ENCODE measurements at regions not wholly inside any gene's neighbourhood (a gene's known extent, or its start where the extent isn't known, plus 50 kb on each side); places are given as distances from the start of the nearest gene placed in this dataset.

GRCh38 chr3:89803711-89804110, 696.3 kb downstream of the EPHA3 start:
- no peak for ATAC-seq
- no peaks in the 10 kb centered on the region for H3K36me3 ChIP-seq
- WGBS (ENCODE audit: insufficient coverage, low coverage, low lambda C conversion rate, missing lambda C conversion rate) = 26% methylated on average over 3 of the region's 3 CpGs
- H3K27ac ChIP-seq = no peak overlapping the region
- H3K9me3 ChIP-seq = no peaks in the 10 kb centered on the region
- H3K4me1 ChIP-seq = no peaks in the 10 kb centered on the region
- intact Hi-C loops (cut with DNase I) = no loop called here
- H3K27me3 ChIP-seq = no peaks in the 10 kb centered on the region
- no peak for DNase-seq
- TF ChIP-seq CTCF (IDR thresholded peaks at IDR 0.05) = no peak
- no peak for TF ChIP-seq POLR2A (IDR thresholded peaks at IDR 0.05)
- no peak overlapping the region for H3K4me3 ChIP-seq

GRCh38 chr3:89806166-89806565, 698.7 kb downstream of the EPHA3 start:
- no peaks in the 10 kb centered on the region for H3K27me3 ChIP-seq
- H3K27ac ChIP-seq = no peak overlapping the region
- H3K4me3 ChIP-seq = no peak overlapping the region
- intact Hi-C loops (cut with DNase I) = no loop called here
- ATAC-seq (no peak), DNase-seq (no peak)
- no peak for TF ChIP-seq CTCF (IDR thresholded peaks at IDR 0.05)
- no peak for TF ChIP-seq POLR2A (IDR thresholded peaks at IDR 0.05)
- WGBS (ENCODE audit: insufficient coverage, low coverage, low lambda C conversion rate, missing lambda C conversion rate) = 23% methylated on average over 1 of the region's 1 CpG
- no peaks in the 10 kb centered on the region for H3K36me3 ChIP-seq
- no peaks in the 10 kb centered on the region for H3K9me3 ChIP-seq
- no peaks in the 10 kb centered on the region for H3K4me1 ChIP-seq

- ATAC-seq = no peak
- Histone ChIP-seq H3K4me1 (no peaks in the 10 kb centered on the region), H3K27me3 (no peaks in the 10 kb centered on the region), H3K4me3 (no peak overlapping the region), H3K36me3 (no peaks in the 10 kb centered on the region), H3K9me3 (no peaks in the 10 kb centered on the region), H3K27ac (no peak overlapping the region)
- intact Hi-C loops (cut with DNase I) = no loop called here
- no peak for DNase-seq
- no peak for TF ChIP-seq CTCF (IDR thresholded peaks at IDR 0.05)
- no peak for TF ChIP-seq POLR2A (IDR thresholded peaks at IDR 0.05)
These were observed 701.3 kb downstream of the EPHA3 start for GRCh38 chr3:89808680-89809197.

GRCh38 chr3:89813500-89813899, 706.1 kb downstream of the EPHA3 start:
- Histone ChIP-seq H3K27ac (no peak overlapping the region), H3K4me3 (no peak overlapping the region), H3K9me3 (no peaks in the 10 kb centered on the region), H3K27me3 (no peaks in the 10 kb centered on the region), H3K4me1 (no peaks in the 10 kb centered on the region), H3K36me3 (no peaks in the 10 kb centered on the region)
- TF ChIP-seq POLR2A (IDR thresholded peaks at IDR 0.05) = no peak
- no peak for TF ChIP-seq CTCF (IDR thresholded peaks at IDR 0.05)
- 36% methylated on average over 1 of the region's 1 CpG for WGBS (ENCODE audit: insufficient coverage, low coverage, low lambda C conversion rate, missing lambda C conversion rate)
- DNase-seq (no peak), ATAC-seq (no peak)
- intact Hi-C loops (cut with DNase I) = no loop called here

- no peak overlapping the region for H3K4me3 ChIP-seq
- no peaks in the 10 kb centered on the region for H3K36me3 ChIP-seq
- no peaks in the 10 kb centered on the region for H3K9me3 ChIP-seq
- no peak overlapping the region for H3K27ac ChIP-seq
- TF ChIP-seq CTCF (IDR thresholded peaks at IDR 0.05) (no peak), POLR2A (IDR thresholded peaks at IDR 0.05) (no peak)
- DNase-seq (no peak), ATAC-seq (no peak)
- no peaks in the 10 kb centered on the region for H3K4me1 ChIP-seq
- intact Hi-C loops (cut with DNase I) = no loop called here
- no peaks in the 10 kb centered on the region for H3K27me3 ChIP-seq
These were observed 733.6 kb downstream of the EPHA3 start for GRCh38 chr3:89841041-89841440.
